Neural cell (in vitro differentiated cells): ENCODE measurements at regions not wholly inside any gene's neighbourhood (a gene's known extent, or its start where the extent isn't known, plus 50 kb on each side); places are given as distances from the start of the nearest gene placed in this dataset.

ENCODE experiments used
- H2AFZ ChIP-seq: fragments of 200-600, 300-800 bp; sonication (generic), shearing (Covaris generic); 2 replicates; pipeline ENCODE4 v1.6.0; 2014; ENCODE audit warnings: low read depth, mild to moderate bottlenecking, antibody characterized with exemption, low read length, moderate library complexity
- H3F3A ChIP-seq: fragments of 200-600 bp; shearing (Covaris generic); 2 replicates; pipeline ENCODE4 v1.6.1; 2016; ENCODE audit warnings: mild to moderate bottlenecking, moderate library complexity, mixed read lengths, antibody characterized with exemption, low read length; ENCODE audit not compliant: insufficient read depth, poor library complexity, severe bottlenecking
- H3K27ac ChIP-seq: fragments of 200-600, 300-800 bp; sonication (generic), shearing (Covaris generic); 2 replicates; pipeline ENCODE4 v1.5.1; 2014; ENCODE audit warnings: mild to moderate bottlenecking, low read length, moderate library complexity
- H3K27me3 ChIP-seq: fragments of 300-800, 200-600 bp; sonication (generic), shearing (Covaris generic); 2 replicates; pipeline ENCODE4 v1.6.0; 2014; ENCODE audit warnings: mild to moderate bottlenecking, low read depth, low read length, moderate library complexity; ENCODE audit not compliant: insufficient read depth
- H3K36me3 ChIP-seq: fragments of 300-800, 200-600 bp; sonication (generic), shearing (Covaris generic); 2 replicates; pipeline ENCODE4 v1.5.1; 2014; ENCODE audit warnings: mild to moderate bottlenecking, antibody characterized with exemption, low read length, moderate library complexity; ENCODE audit not compliant: insufficient read depth
- H3K4me2 ChIP-seq: fragments of 300-800, 200-600 bp; sonication (generic), shearing (Covaris generic); 2 replicates; pipeline ENCODE4 v1.6.0; 2014; ENCODE audit warnings: mild to moderate bottlenecking, low read length
- H3K4me3 ChIP-seq: fragments of 300-800, 200-600 bp; sonication (generic), shearing (Covaris generic); 2 replicates; pipeline ENCODE4 v1.5.1; 2014; ENCODE audit warnings: mild to moderate bottlenecking, low read length, moderate library complexity
- H3K79me2 ChIP-seq: fragments of 200-600 bp; shearing (Covaris generic); replicated peaks from 2 replicates; pipeline ENCODE4 v1.6.0; 2014; ENCODE audit warnings: mild to moderate bottlenecking, low read length, moderate library complexity; ENCODE audit not compliant: insufficient read depth
- H3K9ac ChIP-seq: fragments of 300-800, 200-600 bp; sonication (generic), shearing (Covaris generic); 2 replicates; pipeline ENCODE4 v1.6.1; 2016; ENCODE audit warnings: mild to moderate bottlenecking, low read length, mixed read lengths
- H3K9me2 ChIP-seq: fragments of 200-600 bp; shearing (Covaris generic); 2 replicates; pipeline ENCODE4 v1.6.1; 2016; ENCODE audit warnings: mild to moderate bottlenecking, low read length, mixed read lengths; ENCODE audit not compliant: insufficient read depth
- H3K9me3 ChIP-seq: fragments of 200-600, 300-800 bp; sonication (generic), shearing (Covaris generic); 2 replicates; pipeline ENCODE4 v1.6.1; 2016; ENCODE audit warnings: mild to moderate bottlenecking, mixed run types, low read length, moderate library complexity, mixed read lengths
- H4K20me1 ChIP-seq: fragments of 200-600 bp; shearing (Covaris generic); 2 replicates; pipeline ENCODE4 v1.6.1; 2016; ENCODE audit warnings: mild to moderate bottlenecking, mixed run types; ENCODE audit not compliant: insufficient read depth
- EP300 ChIP-seq: fragments of 450-650 bp; conservative IDR thresholded peaks from 2 replicates; pipeline ENCODE4 v1.6.1; 2014; ENCODE audit warnings: antibody characterized with exemption, mild to moderate bottlenecking, moderate library complexity; ENCODE audit not compliant: poor library complexity, severe bottlenecking
- EZH2 ChIP-seq: fragments of 200-600, 300-800 bp; shearing (Covaris generic), sonication (generic); IDR thresholded peaks from 2 replicates; pipeline ENCODE4 v1.6.1; 2014; ENCODE audit warnings: antibody characterized with exemption, low read length, borderline replicate concordance, mild to moderate bottlenecking; ENCODE audit not compliant: insufficient read depth, poor library complexity, severe bottlenecking
- MXI1 ChIP-seq: fragments of 450-650 bp; conservative IDR thresholded peaks from 2 replicates; pipeline ENCODE4 v1.6.1; 2014; ENCODE audit warnings: antibody characterized with exemption, mild to moderate bottlenecking; ENCODE audit not compliant: poor library complexity, severe bottlenecking
- POLR2AphosphoS5 ChIP-seq: IDR thresholded peaks from 2 replicates; pipeline ENCODE4 v1.6.1; 2012
- RAD21 ChIP-seq: fragments of 450-650 bp; conservative IDR thresholded peaks from 2 replicates; pipeline ENCODE4 v1.6.1; 2014; ENCODE audit warnings: antibody characterized with exemption, mild to moderate bottlenecking, moderate library complexity
- SMC3 ChIP-seq: fragments of 450-650 bp; conservative IDR thresholded peaks from 2 replicates; pipeline ENCODE4 v1.6.1; 2014; ENCODE audit warnings: antibody characterized with exemption, mild to moderate bottlenecking, moderate library complexity; ENCODE audit not compliant: poor library complexity
- TAF1 ChIP-seq: IDR thresholded peaks from 2 replicates; pipeline ENCODE4 v1.6.1; 2012; ENCODE audit warnings: low read depth
- TF ChIP-seq, protein P1 (sequence below): IDR thresholded peaks from 2 replicates; pipeline ENCODE4 v1.6.1; 2012; ENCODE audit warnings: borderline replicate concordance
- TF ChIP-seq, protein P2 (sequence below): fragments of 450-650 bp; IDR thresholded peaks from 2 replicates; pipeline ENCODE4 v1.5.1; 2014; ENCODE audit warnings: antibody characterized with exemption, mild to moderate bottlenecking, moderate library complexity; ENCODE audit not compliant: poor library complexity, severe bottlenecking

DNA sequence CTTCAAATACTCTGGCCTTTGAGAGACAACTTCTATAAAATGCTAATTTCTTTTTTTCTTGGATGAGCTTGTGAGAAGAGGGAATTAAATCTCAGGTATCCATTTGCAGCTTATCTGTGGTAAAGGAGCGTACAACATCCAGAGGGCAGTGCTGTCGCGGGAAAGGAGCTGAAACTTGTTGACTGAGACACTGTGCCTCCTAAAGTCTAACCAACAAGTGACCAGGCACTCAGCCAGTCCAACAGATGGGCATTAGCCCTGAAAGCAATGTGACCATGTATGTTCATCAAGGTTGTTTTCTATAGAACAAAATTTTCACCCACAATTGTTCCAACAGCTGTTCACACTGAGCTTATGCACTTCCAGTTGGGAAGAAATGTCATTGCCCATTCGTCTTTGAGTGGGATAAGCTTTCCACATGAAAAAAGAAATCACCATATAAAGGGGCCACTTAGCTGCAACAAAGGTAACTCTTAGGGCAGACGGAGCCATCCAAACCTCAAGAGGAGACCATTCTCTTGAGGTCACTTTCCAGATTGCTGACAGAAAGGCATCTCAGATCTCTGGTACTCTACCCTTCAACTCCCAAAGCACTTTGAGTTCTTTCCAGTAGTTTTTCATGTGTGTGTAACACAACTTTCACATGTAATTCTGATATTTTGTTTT is 244.8 kb upstream of the NEIL3 start:
- TF ChIP-seq EP300 = no peak
- TF ChIP-seq POLR2AphosphoS5 = no peak
- TF ChIP-seq RAD21 = no peak
- Histone ChIP-seq H2AFZ (no peak overlapping the region), H3K27me3 (no peaks in the 10 kb centered on the region), H3K36me3 (no peaks in the 10 kb centered on the region), H3K9ac (no peak overlapping the region), H3K79me2 (no peaks in the 10 kb centered on the region), H3K4me2 (no peak overlapping the region), H3K9me3 (no peaks in the 10 kb centered on the region), H3K27ac (no peak overlapping the region), H3F3A (no peaks in the 10 kb centered on the region), H3K9me2 (no peaks in the 10 kb centered on the region), H4K20me1 (no peaks in the 10 kb centered on the region), H3K4me3 (no peak overlapping the region)

DNA sequence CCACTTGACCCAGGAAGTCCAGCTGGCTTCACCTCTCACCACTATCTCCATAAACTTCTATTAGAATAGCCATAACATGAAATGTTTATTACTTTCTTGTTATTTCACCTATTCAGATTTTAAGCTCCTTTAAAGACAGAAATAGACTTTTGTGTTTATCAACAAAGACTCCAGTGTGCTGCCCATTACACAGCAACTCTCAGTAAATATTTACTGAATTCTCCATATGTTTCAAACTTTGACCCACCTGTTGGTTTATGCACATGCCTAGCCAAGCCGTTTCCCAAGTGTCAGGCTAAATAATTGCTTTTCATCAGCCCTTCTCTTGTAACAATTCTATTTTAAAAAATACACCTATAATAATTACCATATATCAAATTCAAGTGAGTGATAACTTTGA is 242.9 kb upstream of the NEIL3 start:
- Histone ChIP-seq H3K79me2 (no peaks in the 10 kb centered on the region), H3K36me3 (no peaks in the 10 kb centered on the region), H3K4me3 (no peak overlapping the region), H2AFZ (no peak overlapping the region), H3K9me2 (no peaks in the 10 kb centered on the region), H4K20me1 (no peaks in the 10 kb centered on the region), H3F3A (no peaks in the 10 kb centered on the region), H3K9me3 (no peaks in the 10 kb centered on the region), H3K27me3 (no peaks in the 10 kb centered on the region), H3K27ac (no peak overlapping the region), H3K9ac (no peak overlapping the region), H3K4me2 (no peak overlapping the region)
- TF ChIP-seq EP300 (no peak), TAF1 (no peak), POLR2AphosphoS5 (no peak), RAD21 (no peak), EZH2 (no peak), MXI1 (no peak), SMC3 (no peak)
- TF ChIP-seq, protein P1, sequence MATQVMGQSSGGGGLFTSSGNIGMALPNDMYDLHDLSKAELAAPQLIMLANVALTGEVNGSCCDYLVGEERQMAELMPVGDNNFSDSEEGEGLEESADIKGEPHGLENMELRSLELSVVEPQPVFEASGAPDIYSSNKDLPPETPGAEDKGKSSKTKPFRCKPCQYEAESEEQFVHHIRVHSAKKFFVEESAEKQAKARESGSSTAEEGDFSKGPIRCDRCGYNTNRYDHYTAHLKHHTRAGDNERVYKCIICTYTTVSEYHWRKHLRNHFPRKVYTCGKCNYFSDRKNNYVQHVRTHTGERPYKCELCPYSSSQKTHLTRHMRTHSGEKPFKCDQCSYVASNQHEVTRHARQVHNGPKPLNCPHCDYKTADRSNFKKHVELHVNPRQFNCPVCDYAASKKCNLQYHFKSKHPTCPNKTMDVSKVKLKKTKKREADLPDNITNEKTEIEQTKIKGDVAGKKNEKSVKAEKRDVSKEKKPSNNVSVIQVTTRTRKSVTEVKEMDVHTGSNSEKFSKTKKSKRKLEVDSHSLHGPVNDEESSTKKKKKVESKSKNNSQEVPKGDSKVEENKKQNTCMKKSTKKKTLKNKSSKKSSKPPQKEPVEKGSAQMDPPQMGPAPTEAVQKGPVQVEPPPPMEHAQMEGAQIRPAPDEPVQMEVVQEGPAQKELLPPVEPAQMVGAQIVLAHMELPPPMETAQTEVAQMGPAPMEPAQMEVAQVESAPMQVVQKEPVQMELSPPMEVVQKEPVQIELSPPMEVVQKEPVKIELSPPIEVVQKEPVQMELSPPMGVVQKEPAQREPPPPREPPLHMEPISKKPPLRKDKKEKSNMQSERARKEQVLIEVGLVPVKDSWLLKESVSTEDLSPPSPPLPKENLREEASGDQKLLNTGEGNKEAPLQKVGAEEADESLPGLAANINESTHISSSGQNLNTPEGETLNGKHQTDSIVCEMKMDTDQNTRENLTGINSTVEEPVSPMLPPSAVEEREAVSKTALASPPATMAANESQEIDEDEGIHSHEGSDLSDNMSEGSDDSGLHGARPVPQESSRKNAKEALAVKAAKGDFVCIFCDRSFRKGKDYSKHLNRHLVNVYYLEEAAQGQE = no peak
- TF ChIP-seq, protein P2, sequence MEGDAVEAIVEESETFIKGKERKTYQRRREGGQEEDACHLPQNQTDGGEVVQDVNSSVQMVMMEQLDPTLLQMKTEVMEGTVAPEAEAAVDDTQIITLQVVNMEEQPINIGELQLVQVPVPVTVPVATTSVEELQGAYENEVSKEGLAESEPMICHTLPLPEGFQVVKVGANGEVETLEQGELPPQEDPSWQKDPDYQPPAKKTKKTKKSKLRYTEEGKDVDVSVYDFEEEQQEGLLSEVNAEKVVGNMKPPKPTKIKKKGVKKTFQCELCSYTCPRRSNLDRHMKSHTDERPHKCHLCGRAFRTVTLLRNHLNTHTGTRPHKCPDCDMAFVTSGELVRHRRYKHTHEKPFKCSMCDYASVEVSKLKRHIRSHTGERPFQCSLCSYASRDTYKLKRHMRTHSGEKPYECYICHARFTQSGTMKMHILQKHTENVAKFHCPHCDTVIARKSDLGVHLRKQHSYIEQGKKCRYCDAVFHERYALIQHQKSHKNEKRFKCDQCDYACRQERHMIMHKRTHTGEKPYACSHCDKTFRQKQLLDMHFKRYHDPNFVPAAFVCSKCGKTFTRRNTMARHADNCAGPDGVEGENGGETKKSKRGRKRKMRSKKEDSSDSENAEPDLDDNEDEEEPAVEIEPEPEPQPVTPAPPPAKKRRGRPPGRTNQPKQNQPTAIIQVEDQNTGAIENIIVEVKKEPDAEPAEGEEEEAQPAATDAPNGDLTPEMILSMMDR = no peak
